ENCODE measurements at regions not wholly inside any gene's neighbourhood (a gene's known extent, or its start where the extent isn't known, plus 50 kb on each side); places are given as distances from the start of the nearest gene placed in this dataset.

DNA sequence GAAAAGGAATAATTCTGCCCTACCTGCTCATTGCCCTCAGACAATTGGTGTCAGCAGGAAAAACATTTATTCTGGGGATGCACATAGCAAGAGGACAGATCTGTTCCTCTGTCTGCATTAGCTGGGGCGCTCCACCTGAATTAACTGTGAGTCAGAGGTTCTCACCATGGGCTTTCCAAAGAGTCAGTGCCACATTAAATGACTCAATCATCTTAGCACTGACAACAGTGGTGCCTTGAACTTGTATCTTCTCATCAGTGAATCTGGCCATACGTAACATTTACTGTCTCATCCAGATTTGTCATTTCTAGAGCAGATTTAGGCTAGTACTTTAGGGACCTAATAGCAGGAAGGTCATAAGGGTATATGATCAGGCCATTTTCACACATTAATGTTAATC, 358.1 kb upstream of the CRIM1 start:
- POLR2A ChIA-PET, result no interaction called here
- CTCF ChIA-PET, result no interaction called here
- DNase-seq, result no peak
- WGBS (ENCODE audit: insufficient coverage), result 100% methylated on average over 1 of the region's 2 CpGs
- Histone ChIP-seq H3K4me3 (ENCODE audit: control insufficient read depth in 1 of 7, extremely low read depth in 1 of 7, insufficient read depth in 4 of 7, low read depth in 2 of 7, low read length in 6 of 7) (no peak overlapping the region), H3K36me3 (ENCODE audit: control insufficient read depth in 4 of 4, insufficient read depth in 4 of 4, low read length in 3 of 4) (no peaks in the 10 kb centered on the region), H3K9me3 (ENCODE audit: control extremely low read depth in 1 of 5, control insufficient read depth in 4 of 5, insufficient read depth in 2 of 5, low read depth in 1 of 5, low read length in 4 of 5) (peaks cover 0 to 3% (median 0%) of the 10 kb centered on the region in 5 experiments), H3K27ac (ENCODE audit: insufficient read depth in 1 of 2, low read depth in 1 of 2, low read length in 2 of 2, poor library complexity in 1 of 2, severe bottlenecking in 2 of 2) (no peak overlapping the region), H3K4me1 (ENCODE audit: control extremely low read depth in 1 of 4, control insufficient read depth in 4 of 4, insufficient read depth in 4 of 4, low read length in 3 of 4) (no peaks in the 10 kb centered on the region), H3K27me3 (replicated peaks in 2 of 5; ENCODE audit: control insufficient read depth in 4 of 5, insufficient read depth in 5 of 5, low read length in 4 of 5) (peaks cover 0 to 35% (median 13%) of the 10 kb centered on the region in 5 experiments)

DNA sequence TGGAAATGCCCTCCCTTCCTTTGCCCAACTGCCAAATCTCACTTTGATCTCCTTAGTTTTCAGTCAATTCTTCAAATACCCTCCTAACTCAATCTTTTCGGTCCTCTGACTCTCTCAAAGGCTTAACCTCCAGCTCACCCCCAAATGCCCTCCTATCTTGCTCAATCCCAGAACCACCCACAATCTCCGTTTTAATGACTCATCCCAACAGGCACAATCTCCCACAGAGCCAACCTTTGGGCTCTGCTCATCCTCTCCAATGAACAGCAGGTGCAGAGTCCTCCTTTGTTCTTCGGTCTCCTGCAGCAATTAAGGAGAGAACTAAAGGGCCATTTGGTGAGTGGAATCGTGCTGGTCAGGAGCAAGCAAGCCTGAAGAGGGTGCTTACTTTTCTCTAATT, 366.1 kb upstream of the CRIM1 start:
- POLR2A ChIA-PET, result no interaction called here
- Histone ChIP-seq H3K27ac (ENCODE audit: insufficient read depth in 1 of 2, low read depth in 1 of 2, low read length in 2 of 2, poor library complexity in 1 of 2, severe bottlenecking in 2 of 2) (no peak overlapping the region), H3K4me1 (ENCODE audit: control extremely low read depth in 1 of 4, control insufficient read depth in 4 of 4, insufficient read depth in 4 of 4, low read length in 3 of 4) (no peaks in the 10 kb centered on the region), H3K27me3 (replicated peaks in 2 of 5; ENCODE audit: control insufficient read depth in 4 of 5, insufficient read depth in 5 of 5, low read length in 4 of 5) (no peaks in the 10 kb centered on the region), H3K36me3 (ENCODE audit: control insufficient read depth in 4 of 4, insufficient read depth in 4 of 4, low read length in 3 of 4) (no peaks in the 10 kb centered on the region), H3K4me3 (ENCODE audit: control insufficient read depth in 1 of 7, extremely low read depth in 1 of 7, insufficient read depth in 4 of 7, low read depth in 2 of 7, low read length in 6 of 7) (no peak overlapping the region), H3K9me3 (ENCODE audit: control extremely low read depth in 1 of 5, control insufficient read depth in 4 of 5, insufficient read depth in 2 of 5, low read depth in 1 of 5, low read length in 4 of 5) (peaks cover 0 to 2% (median 0%) of the 10 kb centered on the region in 5 experiments)
- CTCF ChIA-PET, result interaction anchor here (1.8 kb wide), 1 partner anchor 18 kb away, joined by 4 read pairs; no protein-coding TSS in a partner anchor
- DNase-seq, result no peak
- WGBS (ENCODE audit: insufficient coverage), result 93% methylated on average over 3 of the region's 4 CpGs

DNA sequence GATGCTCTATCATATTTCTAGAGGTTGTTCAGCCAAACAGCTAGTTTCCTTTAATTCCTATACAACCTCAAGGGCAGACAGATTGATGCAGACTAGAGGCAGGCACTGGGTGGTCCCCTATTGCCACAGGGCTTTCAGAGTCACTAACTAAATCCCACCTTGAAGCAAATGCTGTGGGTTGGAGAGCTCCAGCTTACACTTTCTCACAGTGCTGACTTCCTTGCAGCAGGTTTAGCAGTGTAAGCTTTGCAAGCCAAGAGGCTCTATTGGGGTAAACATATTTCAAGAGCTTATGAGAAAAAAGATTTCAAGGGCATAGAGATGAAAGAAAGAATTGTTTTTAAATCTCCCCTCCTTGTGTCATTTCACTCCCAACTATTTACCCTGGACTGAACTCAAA, 366.5 kb upstream of the CRIM1 start:
- H3K27ac ChIP-seq (ENCODE audit: insufficient read depth in 1 of 2, low read depth in 1 of 2, low read length in 2 of 2, poor library complexity in 1 of 2, severe bottlenecking in 2 of 2), result no peak overlapping the region
- no peak for DNase-seq
- no peaks in the 10 kb centered on the region for H3K36me3 ChIP-seq (ENCODE audit: control insufficient read depth in 4 of 4, insufficient read depth in 4 of 4, low read length in 3 of 4)
- H3K9me3 ChIP-seq (ENCODE audit: control extremely low read depth in 1 of 5, control insufficient read depth in 4 of 5, insufficient read depth in 2 of 5, low read depth in 1 of 5, low read length in 4 of 5), result peaks cover 0 to 2% (median 0%) of the 10 kb centered on the region in 5 experiments
- H3K27me3 ChIP-seq (replicated peaks in 2 of 5; ENCODE audit: control insufficient read depth in 4 of 5, insufficient read depth in 5 of 5, low read length in 4 of 5), result no peaks in the 10 kb centered on the region
- ChIA-PET POLR2A (no interaction called here), CTCF (interaction anchor here (1.8 kb wide), 1 partner anchor 18 kb away, joined by 4 read pairs; no protein-coding TSS in a partner anchor)
- no peaks in the 10 kb centered on the region for H3K4me1 ChIP-seq (ENCODE audit: control extremely low read depth in 1 of 4, control insufficient read depth in 4 of 4, insufficient read depth in 4 of 4, low read length in 3 of 4)
- no peak overlapping the region for H3K4me3 ChIP-seq (ENCODE audit: control insufficient read depth in 1 of 7, extremely low read depth in 1 of 7, insufficient read depth in 4 of 7, low read depth in 2 of 7, low read length in 6 of 7)

DNA sequence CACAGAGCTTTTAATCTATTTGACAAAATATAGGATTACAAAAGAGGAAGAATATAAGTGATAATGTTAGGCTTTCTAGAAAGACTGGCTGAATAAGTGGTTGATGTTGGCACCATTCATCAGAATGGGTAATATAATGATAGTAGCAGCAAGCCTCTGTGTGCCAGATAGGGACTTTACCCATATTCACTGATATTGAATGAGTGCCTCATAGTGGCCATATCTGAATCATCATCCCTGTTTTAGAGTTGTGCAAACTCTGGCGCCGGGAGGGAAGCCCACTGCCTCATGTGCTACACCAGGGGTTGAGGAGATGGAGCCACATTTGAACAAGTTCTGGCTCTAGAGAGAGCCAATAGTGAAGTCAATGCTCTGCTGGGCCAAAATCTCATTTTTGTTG, 368.7 kb upstream of the CRIM1 start:
- WGBS (ENCODE audit: insufficient coverage), result 93% methylated on average over 2 of the region's 2 CpGs
- CTCF ChIA-PET, result no interaction called here
- Histone ChIP-seq H3K9me3 (ENCODE audit: control extremely low read depth in 1 of 5, control insufficient read depth in 4 of 5, insufficient read depth in 2 of 5, low read depth in 1 of 5, low read length in 4 of 5) (no peaks in the 10 kb centered on the region), H3K27me3 (replicated peaks in 2 of 5; ENCODE audit: control insufficient read depth in 4 of 5, insufficient read depth in 5 of 5, low read length in 4 of 5) (peaks cover 0 to 3% (median 0%) of the 10 kb centered on the region in 5 experiments), H3K4me1 (ENCODE audit: control extremely low read depth in 1 of 4, control insufficient read depth in 4 of 4, insufficient read depth in 4 of 4, low read length in 3 of 4) (no peaks in the 10 kb centered on the region), H3K36me3 (ENCODE audit: control insufficient read depth in 4 of 4, insufficient read depth in 4 of 4, low read length in 3 of 4) (no peaks in the 10 kb centered on the region), H3K4me3 (ENCODE audit: control insufficient read depth in 1 of 7, extremely low read depth in 1 of 7, insufficient read depth in 4 of 7, low read depth in 2 of 7, low read length in 6 of 7) (no peak overlapping the region), H3K27ac (ENCODE audit: insufficient read depth in 1 of 2, low read depth in 1 of 2, low read length in 2 of 2, poor library complexity in 1 of 2, severe bottlenecking in 2 of 2) (no peak overlapping the region)
- DNase-seq, result no peak
- POLR2A ChIA-PET, result no interaction called here

DNA sequence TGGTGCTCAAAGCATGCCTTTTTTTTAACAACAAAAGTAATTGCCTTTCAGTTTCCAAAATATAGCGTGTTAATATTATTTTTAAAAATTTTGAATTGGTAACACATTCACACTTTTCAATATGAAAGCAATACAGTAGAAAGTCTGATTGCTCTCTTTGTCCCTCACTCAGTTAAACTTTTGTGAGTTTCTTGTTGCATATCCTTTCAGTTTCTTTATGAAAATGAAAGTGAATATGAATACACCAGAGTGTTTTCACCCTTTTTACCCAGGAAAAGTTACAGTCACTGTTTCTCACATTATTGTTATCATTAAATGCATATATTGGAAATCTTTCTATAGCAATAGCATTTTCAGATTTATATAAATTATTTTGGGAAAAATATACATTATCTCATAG, 377.4 kb upstream of the CRIM1 start:
- CTCF ChIA-PET, result interaction anchor here (1.3 kb wide), 1 partner anchor 68 kb away, joined by 3 read pairs; no protein-coding TSS in a partner anchor
- peak in 2 of 3 donors; percentile 28 to 48 for DNase-seq
- no peaks in the 10 kb centered on the region for H3K9me3 ChIP-seq (ENCODE audit: control extremely low read depth in 1 of 5, control insufficient read depth in 4 of 5, insufficient read depth in 2 of 5, low read depth in 1 of 5, low read length in 4 of 5)
- peak overlapping the region in 1 of 7 experiments; percentile 40 for H3K4me3 ChIP-seq (ENCODE audit: control insufficient read depth in 1 of 7, extremely low read depth in 1 of 7, insufficient read depth in 4 of 7, low read depth in 2 of 7, low read length in 6 of 7)
- POLR2A ChIA-PET, result no interaction called here
- no CpG with 5 or more reads among the region's 1 CpG for WGBS (ENCODE audit: insufficient coverage)
- no peak overlapping the region for H3K27ac ChIP-seq (ENCODE audit: insufficient read depth in 1 of 2, low read depth in 1 of 2, low read length in 2 of 2, poor library complexity in 1 of 2, severe bottlenecking in 2 of 2)
- no peaks in the 10 kb centered on the region for H3K36me3 ChIP-seq (ENCODE audit: control insufficient read depth in 4 of 4, insufficient read depth in 4 of 4, low read length in 3 of 4)
- H3K27me3 ChIP-seq (replicated peaks in 2 of 5; ENCODE audit: control insufficient read depth in 4 of 5, insufficient read depth in 5 of 5, low read length in 4 of 5), result peaks cover 0 to 3% (median 0%) of the 10 kb centered on the region in 5 experiments
- H3K4me1 ChIP-seq (ENCODE audit: control extremely low read depth in 1 of 4, control insufficient read depth in 4 of 4, insufficient read depth in 4 of 4, low read length in 3 of 4), result no peaks in the 10 kb centered on the region

DNA sequence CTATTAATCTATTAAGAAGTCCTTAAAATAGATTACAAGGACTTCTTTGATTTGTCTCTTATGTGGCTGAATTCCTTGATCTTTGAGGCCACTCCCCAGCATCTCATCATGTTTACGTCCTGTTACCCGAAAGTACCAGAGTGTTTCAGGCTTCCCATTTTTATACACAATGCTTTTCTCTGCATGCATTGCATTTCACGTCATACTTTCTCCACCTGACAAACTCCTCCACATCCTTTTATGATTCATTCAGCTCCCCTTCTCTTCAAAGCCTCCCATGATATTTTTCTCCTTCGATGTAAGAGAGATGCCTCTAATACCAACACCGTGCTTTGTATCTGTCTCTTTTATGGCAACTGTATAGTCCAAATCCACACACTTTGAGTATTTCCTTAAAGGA, 379.0 kb upstream of the CRIM1 start:
- POLR2A ChIA-PET, result no interaction called here
- CTCF ChIA-PET, result interaction anchor here (1.3 kb wide), 1 partner anchor 688 kb away, joined by 3 read pairs; no protein-coding TSS in a partner anchor

DNA sequence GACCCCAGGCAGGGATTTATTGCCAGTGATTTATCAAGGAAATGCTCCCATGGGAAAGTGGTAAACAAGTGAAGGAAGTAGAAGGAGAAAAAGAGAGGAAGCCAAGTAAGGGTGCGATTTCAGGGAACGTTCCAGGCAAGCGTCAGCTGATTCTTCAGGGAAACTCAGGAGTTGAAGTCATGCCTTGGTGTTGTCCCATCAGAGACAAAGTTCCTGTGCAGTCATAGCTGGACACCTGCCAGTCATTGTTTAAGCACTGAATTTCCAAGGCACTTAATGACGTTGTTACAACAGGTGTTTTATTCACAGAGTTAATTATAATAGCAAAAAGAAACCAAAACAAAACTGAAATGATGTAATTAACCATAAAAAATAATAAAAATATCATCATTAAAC, 381.8 kb upstream of the CRIM1 start:
- no peaks in the 10 kb centered on the region for H3K4me1 ChIP-seq (ENCODE audit: control extremely low read depth in 1 of 4, control insufficient read depth in 4 of 4, insufficient read depth in 4 of 4, low read length in 3 of 4)
- POLR2A ChIA-PET, result no interaction called here

More for the DNA sequence above, 379.0 kb upstream of the CRIM1 start:
- no peaks in the 10 kb centered on the region for H3K9me3 ChIP-seq (ENCODE audit: control extremely low read depth in 1 of 5, control insufficient read depth in 4 of 5, insufficient read depth in 2 of 5, low read depth in 1 of 5, low read length in 4 of 5)
- H3K4me1 ChIP-seq (ENCODE audit: control extremely low read depth in 1 of 4, control insufficient read depth in 4 of 4, insufficient read depth in 4 of 4, low read length in 3 of 4), result no peaks in the 10 kb centered on the region
- no peaks in the 10 kb centered on the region for H3K36me3 ChIP-seq (ENCODE audit: control insufficient read depth in 4 of 4, insufficient read depth in 4 of 4, low read length in 3 of 4)
- no peak for DNase-seq
- H3K27me3 ChIP-seq (replicated peaks in 2 of 5; ENCODE audit: control insufficient read depth in 4 of 5, insufficient read depth in 5 of 5, low read length in 4 of 5), result no peaks in the 10 kb centered on the region
- H3K27ac ChIP-seq (ENCODE audit: insufficient read depth in 1 of 2, low read depth in 1 of 2, low read length in 2 of 2, poor library complexity in 1 of 2, severe bottlenecking in 2 of 2), result no peak overlapping the region
- H3K4me3 ChIP-seq (ENCODE audit: control insufficient read depth in 1 of 7, extremely low read depth in 1 of 7, insufficient read depth in 4 of 7, low read depth in 2 of 7, low read length in 6 of 7), result no peak overlapping the region
- WGBS (ENCODE audit: insufficient coverage), result 99% methylated on average over 5 of the region's 5 CpGs

More for the DNA sequence above, 381.8 kb upstream of the CRIM1 start:
- Histone ChIP-seq H3K36me3 (ENCODE audit: control insufficient read depth in 4 of 4, insufficient read depth in 4 of 4, low read length in 3 of 4) (no peaks in the 10 kb centered on the region), H3K4me3 (ENCODE audit: control insufficient read depth in 1 of 7, extremely low read depth in 1 of 7, insufficient read depth in 4 of 7, low read depth in 2 of 7, low read length in 6 of 7) (no peak overlapping the region), H3K27me3 (replicated peaks in 2 of 5; ENCODE audit: control insufficient read depth in 4 of 5, insufficient read depth in 5 of 5, low read length in 4 of 5) (no peaks in the 10 kb centered on the region), H3K27ac (ENCODE audit: insufficient read depth in 1 of 2, low read depth in 1 of 2, low read length in 2 of 2, poor library complexity in 1 of 2, severe bottlenecking in 2 of 2) (no peak overlapping the region), H3K9me3 (ENCODE audit: control extremely low read depth in 1 of 5, control insufficient read depth in 4 of 5, insufficient read depth in 2 of 5, low read depth in 1 of 5, low read length in 4 of 5) (no peaks in the 10 kb centered on the region)
- CTCF ChIA-PET, result no interaction called here
- WGBS (ENCODE audit: insufficient coverage), result 64% methylated on average over 3 of the region's 4 CpGs
- no peak for DNase-seq

Measured in common myeloid progenitor, CD34-positive (primary cell).